ENCODE measurements at regions not wholly inside any gene's neighbourhood (a gene's known extent, or its start where the extent isn't known, plus 50 kb on each side); places are given as distances from the start of the nearest gene placed in this dataset.

DNA sequence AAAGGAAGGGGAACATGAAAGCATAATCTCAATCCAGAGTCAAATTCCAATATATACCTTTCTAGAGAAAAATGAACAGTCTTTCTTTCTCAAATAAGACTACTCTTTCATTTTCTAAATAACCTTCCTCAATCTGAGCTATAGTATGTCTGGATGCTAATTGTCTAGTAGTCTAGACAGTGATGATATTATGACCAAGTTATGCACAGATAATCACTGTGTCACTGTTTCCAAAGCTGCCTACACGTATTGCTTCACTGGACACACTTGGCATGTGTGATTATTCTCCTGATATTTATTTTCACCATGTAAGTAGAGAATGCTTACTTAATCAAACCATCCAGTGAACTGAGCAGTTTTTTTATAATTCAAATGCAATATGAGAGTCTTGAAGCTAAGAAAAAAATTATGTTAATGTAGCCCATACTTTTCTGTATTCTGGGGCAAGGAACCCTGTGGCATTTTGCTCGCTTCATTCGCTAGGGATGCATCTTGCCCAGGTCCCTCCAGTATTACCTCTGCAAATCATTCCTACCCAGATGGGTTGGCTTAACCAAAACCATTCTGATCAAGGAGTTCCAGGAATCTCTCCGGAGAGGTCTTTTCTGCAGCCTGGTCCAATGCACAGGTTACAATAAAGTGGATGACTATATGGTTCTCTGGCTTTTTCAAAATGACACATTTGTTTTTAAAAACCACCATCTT, 303.1 kb upstream of the RUNX1 start:
- no peak for DNase-seq

DNA sequence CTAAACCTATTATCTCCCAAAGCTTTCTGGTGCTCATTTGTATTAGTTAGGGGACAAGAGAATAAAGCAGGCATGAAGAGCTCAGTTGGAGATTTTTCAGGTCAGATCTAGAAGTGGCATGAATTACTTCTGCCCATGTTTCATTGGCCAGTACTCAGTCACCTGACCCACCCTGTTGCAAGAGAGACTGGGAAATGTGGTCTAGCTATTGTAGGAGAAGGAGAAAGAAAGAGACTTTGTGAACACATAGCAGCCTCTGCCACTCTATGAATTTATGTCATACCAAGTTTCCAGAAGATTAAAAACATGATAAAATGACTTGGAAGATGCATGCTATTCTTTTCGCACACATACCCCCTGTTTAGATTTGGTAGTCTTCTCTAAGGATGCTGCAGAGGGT, 302.3 kb upstream of the RUNX1 start:
- no peak for DNase-seq

DNA sequence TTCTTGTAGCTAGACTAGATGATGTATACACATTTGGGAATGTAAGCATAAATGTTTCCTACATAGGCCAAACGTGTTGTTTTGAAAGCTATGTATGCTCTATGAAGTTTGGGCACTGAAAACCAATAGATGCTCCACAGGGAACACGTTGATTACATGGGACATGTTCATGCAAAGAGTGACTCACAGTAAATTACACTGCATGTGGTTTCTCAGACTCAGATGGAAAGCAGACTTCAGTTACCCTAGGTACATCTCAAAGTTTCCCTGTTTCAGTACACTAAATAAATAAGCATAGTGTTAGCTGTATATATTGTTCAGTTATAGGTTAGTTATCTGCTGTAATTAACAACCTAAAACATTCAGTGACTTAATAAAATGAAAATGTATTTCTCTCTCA, 301.9 kb upstream of the RUNX1 start:
- no peak for DNase-seq

DNA sequence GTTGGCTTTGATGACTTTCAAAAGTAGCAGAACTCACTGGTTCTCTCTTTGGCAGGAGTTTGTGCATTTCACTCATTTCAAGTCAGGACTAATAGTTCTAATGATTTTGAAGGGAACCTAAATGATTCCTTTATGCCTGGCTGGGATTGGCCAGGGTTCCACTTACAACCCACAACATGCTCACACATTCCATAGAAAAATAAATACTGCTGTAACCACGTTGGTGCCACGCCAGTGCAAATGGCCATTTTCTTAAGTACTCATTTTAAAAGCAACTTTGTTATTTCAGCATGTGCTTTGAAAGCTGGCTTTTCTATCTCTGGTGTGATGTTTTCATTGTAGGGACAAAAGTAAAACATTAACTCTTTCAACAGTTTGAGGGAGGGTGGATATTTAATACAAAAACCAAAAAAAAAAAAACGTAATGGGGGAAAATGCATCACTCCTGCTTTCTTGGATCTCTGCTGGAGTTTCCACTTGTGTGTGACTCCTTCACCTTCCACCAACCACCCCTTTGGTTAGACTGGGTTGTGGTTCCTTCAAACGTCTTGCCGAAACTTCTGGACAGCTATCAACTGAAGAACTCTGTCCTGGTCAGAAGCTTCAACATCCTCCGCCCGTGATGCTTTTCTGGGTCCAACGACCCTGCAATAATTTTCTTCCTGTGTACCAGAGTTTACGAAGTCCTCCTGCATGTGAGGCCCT, 300.4 kb upstream of the RUNX1 start:
- DNase-seq = no peak

DNA sequence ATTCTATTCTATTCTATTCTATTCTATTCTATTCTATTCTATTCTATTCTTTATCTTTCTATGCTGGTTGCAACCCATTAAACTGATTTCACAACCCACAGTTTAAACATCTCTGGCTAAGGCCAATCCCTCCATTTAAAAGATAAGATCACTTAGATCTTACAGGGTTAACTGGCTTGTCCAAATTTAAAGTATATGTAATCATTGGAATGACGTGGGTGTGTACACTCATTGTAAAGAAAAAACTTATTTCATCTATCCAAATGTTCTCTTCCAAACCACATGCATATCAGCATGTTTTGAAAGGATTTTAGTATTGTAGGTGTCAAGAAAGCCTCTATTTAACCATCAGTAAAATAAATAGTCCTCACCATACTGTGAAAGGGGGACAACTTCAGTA, 299.6 kb upstream of the RUNX1 start:
- DNase-seq = no peak

DNA sequence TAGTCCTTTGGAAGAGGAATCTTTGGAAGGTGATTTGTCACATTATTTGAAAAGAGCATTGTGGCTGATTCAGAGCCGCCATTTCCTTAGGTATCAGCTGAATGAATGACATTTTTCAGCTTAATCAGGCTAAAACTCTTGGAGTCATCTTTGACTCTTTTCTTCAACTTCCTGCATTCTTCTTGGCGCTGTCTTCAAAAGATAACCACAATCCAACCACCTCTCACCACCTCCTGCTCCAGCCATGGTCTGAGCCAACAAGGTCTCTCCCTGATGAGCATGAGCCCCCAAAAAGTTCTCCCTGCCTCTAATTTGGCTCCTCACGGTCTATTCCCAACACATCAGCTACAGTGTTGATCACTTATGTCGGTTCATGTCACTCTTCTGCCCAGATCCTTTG, 297.6 kb upstream of the RUNX1 start:
- DNase-seq = no peak

DNA sequence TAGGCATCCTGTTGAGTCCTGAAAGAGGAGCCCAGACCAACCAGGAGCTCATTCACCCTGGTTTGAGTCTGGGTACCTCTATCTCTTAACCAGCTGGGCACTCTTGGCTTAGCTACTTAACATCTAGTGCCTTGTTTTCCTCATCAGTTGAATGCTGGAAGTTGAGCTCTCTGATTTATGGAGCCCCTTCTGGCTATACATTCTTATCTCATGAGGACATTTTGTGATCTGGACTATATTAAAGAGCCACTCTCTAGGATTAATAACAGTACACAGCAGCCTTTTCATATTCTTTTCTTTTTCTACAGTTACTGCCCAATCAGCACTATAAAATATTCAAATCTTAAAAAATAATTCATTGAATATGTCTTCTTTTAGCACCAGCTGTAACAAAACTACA, 296.9 kb upstream of the RUNX1 start:
- no peak for DNase-seq

DNA sequence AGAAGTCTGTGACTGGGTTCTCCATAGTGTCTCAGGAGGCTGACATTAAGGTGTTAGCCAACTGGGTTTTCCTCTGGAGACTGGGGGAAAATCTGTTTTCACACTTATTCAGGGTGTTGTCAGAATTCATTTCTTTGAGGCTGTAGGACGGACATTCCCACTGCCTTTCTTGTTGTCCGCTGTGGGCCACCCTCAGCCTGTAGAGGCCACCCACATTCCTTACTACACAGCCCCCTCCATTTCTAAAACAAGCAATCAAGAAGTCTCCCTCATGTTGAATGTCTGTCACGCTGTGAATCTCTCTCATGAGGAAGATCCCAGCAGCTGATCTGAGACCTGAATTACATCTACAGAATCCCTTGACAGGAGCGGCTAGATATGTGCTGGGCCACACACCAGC, 295.5 kb upstream of the RUNX1 start:
- DNase-seq = no peak

DNA sequence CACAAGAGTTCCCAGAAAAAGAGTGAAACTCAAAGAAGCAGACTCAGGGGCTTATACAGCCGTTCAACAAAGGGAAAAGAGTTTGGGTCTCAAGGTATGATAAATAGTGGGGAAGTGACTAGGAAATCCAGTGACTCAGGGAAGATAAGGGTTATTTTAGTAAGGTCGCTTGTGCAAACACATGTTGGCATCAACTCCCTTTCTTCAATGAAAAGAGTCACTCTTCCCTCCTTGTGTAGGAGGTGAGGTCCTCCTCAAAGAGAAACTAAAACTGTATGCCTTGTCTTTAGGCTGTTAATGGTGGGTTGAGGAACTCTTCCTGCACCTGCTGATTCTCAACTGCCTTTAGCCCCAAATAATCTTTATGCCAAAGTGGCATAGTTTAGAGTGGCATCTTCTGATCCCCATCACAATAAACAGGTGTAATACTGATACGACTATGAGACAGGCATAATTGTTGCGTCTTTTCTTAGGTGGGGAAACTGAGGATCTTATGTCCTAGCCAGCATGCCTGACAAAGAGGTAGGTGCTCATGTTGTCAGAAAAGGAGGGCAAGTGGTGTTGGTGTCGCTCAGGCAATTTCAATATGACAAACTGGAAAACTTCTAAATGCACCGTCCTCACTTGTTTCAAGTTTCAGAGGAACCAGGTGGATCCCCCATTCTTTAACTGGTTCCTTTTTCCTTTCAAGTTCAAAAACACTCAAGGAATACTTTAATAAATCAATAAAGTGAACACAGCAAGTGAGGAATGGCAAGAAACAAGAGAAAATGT, 294.1 kb upstream of the RUNX1 start:
- no peak for DNase-seq

DNA sequence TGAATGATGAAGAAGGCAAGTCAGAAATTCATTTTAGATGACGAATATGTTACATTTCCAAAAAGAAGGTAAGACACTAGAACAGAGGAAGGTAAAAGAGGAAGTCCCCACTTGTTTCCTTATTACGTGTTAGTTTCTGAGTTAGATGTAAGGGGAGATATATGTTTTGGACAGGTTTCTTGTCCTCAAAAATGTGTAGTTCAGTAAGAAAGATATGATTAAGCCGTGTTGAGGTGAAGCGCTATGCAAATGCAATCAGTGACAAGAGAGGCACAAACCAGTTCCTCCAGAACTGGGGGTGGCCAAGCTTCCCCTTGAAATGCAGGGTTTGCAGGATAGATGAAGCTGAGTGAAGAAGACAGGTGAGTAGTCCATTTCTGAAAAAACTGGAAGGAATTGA, 293.3 kb upstream of the RUNX1 start:
- no peak for DNase-seq

DNA sequence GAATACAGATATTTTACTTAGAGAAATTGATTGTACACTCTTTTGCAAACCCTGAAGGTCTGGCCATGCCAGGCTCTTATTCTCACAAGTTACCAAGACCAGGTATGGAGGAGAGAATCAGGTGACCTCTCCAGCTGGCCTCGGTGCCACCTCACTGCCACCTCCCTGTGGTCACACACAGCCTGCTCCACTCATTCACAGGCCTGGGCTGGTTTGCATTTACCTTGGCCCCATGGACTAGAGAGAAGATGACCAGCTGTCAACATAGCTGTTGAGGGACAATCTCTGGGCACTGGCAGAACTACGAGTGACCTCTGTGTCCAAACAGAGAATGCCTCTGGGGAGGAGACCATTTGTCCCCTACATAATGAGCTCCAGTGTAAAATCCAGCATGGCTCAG, 291.2 kb upstream of the RUNX1 start:
- DNase-seq = no peak

DNA sequence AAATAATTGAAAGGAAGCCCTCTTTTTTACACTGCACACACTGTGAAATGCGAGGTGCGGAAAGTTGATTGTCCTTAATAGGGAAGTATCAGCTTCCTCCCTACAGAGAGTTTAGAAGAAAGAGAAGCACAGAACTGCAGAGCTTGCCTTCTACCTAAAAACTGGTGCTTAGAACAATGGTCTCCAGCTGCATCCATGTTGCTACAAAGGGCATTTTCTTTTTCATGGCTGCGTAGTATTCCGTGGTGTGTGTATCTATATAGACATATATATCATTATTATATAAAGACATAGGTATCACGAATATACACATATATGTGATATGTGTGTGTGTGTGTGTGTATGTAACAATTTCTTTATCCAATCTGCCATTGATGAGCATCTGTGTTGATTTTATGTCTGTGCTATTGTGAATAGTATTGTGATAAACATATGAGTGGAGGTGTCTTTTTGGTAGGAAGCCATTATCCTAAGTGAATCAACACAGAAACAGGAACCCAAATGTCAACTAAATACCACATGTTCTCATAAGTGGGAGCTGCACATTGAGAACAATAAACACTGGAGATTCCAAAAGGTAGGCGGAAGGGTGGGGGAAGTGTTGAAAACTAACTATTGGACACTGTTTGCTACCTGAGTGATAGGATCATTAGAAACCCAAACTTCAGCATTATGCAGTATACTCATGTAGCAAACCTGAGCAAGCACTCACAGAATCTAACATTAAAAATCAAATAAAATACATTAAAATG, 290.0 kb upstream of the RUNX1 start:
- DNase-seq = no peak

DNA sequence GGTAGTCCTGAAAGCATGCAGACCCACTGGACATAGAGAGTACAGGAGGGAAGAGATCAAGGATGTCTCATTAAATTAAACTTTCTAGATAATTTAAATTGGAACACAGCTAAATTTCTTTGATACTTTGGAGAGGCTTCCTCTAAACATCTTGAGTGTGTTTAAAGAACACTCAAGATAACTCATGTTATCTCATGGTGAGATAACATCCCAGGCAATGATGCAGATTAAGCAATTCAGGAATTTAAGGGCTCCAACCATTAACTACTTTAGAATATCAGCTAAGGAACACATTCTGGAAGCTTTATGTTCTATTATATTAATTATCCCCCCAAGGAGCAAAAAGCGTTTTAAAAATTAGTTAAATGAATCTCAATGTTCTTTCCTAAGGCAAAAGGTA, 289.2 kb upstream of the RUNX1 start:
- DNase-seq = no peak

DNA sequence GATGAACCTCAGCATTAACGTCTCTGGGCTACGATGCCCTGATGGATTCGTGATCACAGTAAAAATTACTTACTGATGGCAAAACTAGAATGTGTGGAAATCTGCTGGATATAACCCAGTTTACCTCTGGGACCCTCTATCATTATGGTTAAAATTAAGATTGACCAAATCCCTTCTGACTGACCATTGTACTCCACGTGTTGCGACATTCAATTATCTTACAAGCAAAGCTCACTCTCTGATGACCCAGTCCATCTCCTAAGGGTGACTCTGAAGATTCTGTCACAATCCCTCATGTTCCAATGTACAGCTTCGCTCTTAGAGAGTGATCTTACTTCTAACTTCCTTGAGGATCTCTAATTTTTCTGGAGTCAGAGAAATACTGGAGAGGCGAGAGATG, 288.5 kb upstream of the RUNX1 start:
- DNase-seq = no peak

DNA sequence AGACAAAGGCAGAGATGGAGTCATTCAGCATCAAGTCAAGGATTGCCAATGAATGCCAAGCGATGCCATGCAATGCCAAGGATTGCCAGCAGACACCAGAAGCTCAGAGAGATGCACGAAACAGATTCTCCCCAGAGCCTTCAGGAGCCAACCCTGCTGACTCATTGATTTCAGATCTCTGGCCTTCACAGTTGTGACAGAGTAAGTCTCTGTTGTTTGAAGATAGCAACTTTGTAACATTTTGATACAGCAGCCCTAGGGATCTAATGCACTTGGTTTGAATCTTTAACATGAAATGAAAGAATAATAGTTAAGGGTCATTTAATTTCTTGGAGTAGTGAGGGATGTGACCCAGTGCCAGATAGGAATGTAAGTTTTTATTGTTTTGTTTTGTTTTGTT, 287.4 kb upstream of the RUNX1 start:
- no peak for DNase-seq

DNA sequence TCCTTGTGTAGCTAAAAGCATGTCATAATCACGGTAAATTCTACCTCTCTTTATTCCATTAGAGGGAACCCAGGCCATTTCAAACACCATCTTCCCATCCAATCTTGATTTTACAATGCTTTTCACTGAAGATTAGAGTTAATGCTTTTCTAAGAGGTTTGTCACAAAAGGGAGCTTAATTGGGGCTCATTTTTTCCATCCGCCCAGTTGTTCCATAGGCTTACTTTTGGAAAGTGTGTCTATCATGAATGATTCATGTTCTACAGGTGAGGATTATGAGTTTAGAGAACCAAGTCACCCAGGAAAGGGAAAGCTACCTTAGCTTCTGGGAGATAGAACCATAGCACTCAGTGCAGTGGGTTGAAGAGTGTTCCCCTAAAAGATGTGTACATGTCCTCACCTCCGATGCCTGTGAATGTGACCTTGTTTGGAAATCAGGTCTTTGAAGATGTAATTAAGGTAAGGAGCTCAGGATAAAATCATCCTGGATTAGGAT, 286.9 kb upstream of the RUNX1 start:
- DNase-seq = no peak

DNA sequence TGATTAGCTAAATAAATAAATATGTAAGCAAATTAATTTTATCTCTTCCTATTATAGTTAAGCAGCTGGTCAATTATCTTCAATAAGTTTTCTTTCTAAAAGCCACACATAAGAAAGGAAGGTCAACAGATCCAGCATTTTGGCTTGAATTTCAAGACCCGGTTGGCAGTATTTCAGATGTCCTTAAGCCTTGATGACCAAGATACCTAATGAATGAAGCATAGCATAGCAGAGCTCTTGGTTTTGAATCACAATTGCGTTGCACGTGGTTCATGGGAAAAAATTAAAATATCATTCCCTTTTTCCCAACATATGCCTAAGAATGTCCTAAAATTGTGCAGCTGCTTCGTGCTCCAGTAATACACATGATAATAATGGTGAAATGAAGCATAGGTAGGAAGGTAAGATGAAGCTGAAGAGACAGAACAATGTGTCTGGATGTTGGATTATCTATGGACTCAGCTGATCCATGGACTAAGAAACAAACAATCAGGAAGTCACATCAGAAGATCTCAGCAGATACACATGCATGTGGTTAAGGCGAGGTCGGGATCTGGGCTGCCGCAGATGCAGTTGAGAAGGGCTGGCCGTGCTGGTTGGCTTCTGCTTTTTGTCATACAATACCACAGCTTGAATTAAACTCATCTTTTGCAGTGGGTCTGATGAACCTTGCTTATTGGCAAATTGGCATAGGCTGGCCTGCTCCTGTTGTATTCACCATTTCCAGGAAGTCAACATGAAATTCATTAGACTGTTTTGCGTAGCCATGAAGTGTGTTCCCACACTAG, 284.9 kb upstream of the RUNX1 start:
- DNase-seq = peak; percentile 14

DNA sequence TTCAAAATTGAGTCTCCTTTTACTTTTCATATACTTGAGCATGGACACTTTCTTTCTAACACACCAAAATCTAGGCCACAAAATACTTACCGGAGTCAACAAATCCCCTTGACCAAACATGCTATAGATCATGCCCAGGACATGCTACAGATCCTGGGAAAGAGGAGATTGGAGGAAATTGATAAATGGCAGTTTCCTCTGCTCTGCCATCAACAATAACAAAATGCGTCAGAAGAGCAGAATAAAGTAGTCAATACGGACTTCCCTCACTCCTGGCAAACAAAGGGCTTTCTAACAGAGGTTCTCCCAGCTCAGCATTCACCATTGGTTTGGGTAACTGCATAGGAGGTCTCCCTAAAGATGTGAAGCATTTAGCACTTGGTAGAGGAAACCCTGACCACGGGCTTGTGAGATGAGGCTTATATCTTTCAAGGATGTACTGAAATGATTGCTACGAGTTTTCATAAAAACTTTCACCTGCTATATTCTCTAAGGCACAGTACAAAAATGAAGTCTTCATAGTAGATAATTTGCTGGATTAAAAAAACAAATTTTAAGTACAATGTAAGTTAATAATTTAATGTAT, 283.8 kb upstream of the RUNX1 start:
- no peak for DNase-seq

DNA sequence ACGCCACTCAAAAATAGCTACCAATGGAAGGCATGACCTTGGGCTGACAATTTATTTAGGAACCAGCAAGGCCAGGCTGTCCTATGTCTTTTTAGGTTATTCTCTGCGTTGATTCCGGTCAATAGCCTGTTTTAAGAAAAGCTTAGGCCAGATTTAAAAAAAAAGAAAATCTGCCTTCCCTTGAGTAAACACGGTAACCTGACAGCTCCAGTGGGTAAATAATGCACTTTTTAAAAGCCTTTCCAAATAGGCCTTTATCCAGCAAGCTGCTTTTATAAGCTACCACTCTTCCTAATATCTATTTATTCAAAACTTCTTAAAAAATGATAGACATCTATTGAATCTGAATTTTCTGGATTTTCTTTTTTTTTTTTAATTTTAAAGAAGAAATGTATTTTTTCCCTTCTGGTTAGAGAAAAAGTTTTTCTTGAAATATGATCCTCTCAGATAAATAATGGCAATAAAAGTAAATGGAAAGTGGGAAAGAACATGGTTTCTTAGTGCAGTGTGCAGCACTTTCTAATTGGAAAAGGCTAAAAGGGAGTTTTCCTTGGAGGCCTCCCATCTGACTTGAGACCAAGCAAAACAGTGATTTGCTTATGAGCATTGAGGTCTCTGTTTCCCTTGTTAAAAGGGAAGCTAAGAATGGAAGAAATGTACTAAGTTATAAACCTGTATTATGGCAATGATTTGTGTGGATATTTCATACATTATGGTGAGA, 281.0 kb upstream of the RUNX1 start:
- no peak for DNase-seq

DNA sequence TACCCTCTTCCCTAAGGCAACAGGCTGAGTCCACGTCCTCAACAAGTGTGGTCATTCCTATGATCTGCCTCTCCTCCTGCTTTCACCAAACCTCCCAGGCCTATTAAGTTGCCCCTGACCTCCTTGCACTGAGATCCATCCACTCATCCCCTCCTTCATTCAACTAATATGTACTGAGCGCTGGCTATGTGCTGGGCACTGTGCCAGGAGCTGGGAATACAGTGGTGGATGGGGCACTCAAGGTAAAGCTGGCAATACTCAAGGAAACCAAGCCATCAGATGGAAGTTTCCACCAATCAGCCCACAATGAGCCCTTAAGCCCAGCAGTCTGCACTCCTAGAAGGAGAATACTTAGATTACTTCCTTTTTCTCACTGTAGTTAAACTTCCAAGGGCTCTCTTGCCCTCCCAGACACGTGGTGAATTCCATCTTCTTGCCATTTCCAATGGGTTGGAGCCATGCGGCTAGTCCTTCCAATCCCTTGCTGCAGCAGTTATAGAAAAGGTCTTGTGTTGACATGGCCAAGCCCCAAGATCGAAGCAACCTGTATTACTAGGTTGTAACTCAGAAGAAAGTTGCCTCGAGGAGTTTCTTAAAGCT, 279.9 kb upstream of the RUNX1 start:
- DNase-seq = no peak

DNA sequence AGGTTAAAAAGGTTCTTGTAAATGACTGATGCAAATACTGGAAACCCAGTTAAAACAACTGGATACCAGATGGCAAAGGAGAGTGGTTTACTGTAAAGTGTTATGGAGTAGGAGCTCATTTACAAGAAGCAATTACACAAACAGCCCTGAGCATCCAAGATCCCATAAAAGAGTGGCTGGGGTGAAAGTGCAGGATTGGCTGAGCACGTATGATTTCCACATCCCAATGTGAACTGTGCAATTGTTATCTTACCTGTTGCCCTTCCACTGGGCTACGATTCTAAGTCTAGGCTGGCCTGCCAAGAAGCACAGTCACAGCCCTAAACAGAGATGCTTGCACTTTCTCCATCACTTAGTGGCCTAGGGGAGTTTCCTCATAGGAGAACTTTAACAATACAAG, 277.6 kb upstream of the RUNX1 start:
- no peak for DNase-seq

All from COR-L47 (cell line).